K562 (cell line): ENCODE measurements at regions not wholly inside any gene's neighbourhood (a gene's known extent, or its start where the extent isn't known, plus 50 kb on each side); places are given as distances from the start of the nearest gene placed in this dataset.

Experiments used
- ATAC-seq: fragments of 200-7000 bp; cut with Tn5 transposase; 3 replicates; pipeline ENCODE4 v1.9.1; 2020; ENCODE audit warnings: moderate library complexity
- BruUV-seq: library from RNA; stranded (reverse); fragments of 400-500 nt; replicated peaks from 2 replicates; lab custom pipeline; 2021; lab: Mats Ljungman, UMichigan
- CTCF ChIA-PET: fragments of 300-600 bp; formaldehyde crosslinking; extraction: SDS; loops from one replicate; lab custom pipeline; 2021; ENCODE audit warnings: low intra/inter-chr PET ratio; lab: Yijun Ruan, JAX
- POLR2A ChIA-PET: fragments of 300-600, 350-650 bp; sonication (Branson Sonifier 250); formaldehyde crosslinking; extraction: SDS; loops from one replicate; lab custom pipeline; 2021; ENCODE audit warnings: antibody characterized with exemption, inconsistent platforms; lab: Yijun Ruan, JAX
- DNase-seq, 4 experiments: peaks; one replicate each; pipeline versions ENCODE4 v3.0.0 to v3.0.0-alpha.2; 2011 to 2018; ENCODE audit warnings: low spot score in 3 of 4, mixed read lengths in 3 of 4; ENCODE audit errors: extremely low read depth in 1 of 4
- FAIRE-seq: peaks from 2 replicates; lab custom pipeline; 2011; peaks lifted over from hg19 to GRCh38; lab: Jason Lieb, UNC
- H2AFZ ChIP-seq: 2 replicates; pipeline ENCODE4 v1.6.0; 2011; ENCODE audit warnings: low read depth, low read length, control low read depth, inconsistent platforms
- H3K27ac ChIP-seq: fragments of 200-600 bp; 3 replicates; pipeline ENCODE4 v1.8.0; 2011; ENCODE audit warnings: low read depth, mild to moderate bottlenecking, control low read depth, inconsistent platforms, low read length, moderate library complexity, mixed read lengths; ENCODE audit errors: extremely low read depth
- H3K27me3 ChIP-seq, 2 experiments: fragments of 300-600 bp in 1 of 2; 2 replicates in 1 of 2; 3 replicates in 1 of 2; pipeline versions ENCODE4 v1.6.0 to v1.8.0; 2011; ENCODE audit warnings: inconsistent platforms in 2 of 2, low read length in 2 of 2, mild to moderate bottlenecking in 1 of 2, mixed read lengths in 1 of 2, moderate library complexity in 1 of 2; ENCODE audit not compliant: control insufficient read depth in 2 of 2, insufficient read depth in 2 of 2
- H3K36me3 ChIP-seq: fragments of 300-600 bp; 3 replicates; pipeline ENCODE4 v1.8.0; 2011; ENCODE audit warnings: mild to moderate bottlenecking, low read length, inconsistent platforms; ENCODE audit not compliant: control insufficient read depth, insufficient read depth
- H3K4me1 ChIP-seq, 2 experiments: fragments of 200-600 bp in 1 of 2; replicated peaks in 1 of 2; 2 replicates in 1 of 2; 3 replicates in 1 of 2; pipeline versions ENCODE4 v1.5.1 to v1.8.0; 2011; ENCODE audit warnings: inconsistent platforms in 2 of 2, low read length in 2 of 2, mild to moderate bottlenecking in 1 of 2, mixed read lengths in 1 of 2, moderate library complexity in 1 of 2; ENCODE audit not compliant: control insufficient read depth in 2 of 2, insufficient read depth in 2 of 2
- H3K4me2 ChIP-seq: 2 replicates; pipeline ENCODE4 v1.6.1; 2011; ENCODE audit warnings: low read length, control low read depth, inconsistent platforms, mixed read lengths; ENCODE audit not compliant: insufficient read depth
- H3K4me3 ChIP-seq: fragments of 200-600 bp; sonication (generic), shearing (Covaris generic); 2 replicates; pipeline ENCODE4 v1.5.1; 2016; ENCODE audit warnings: control low read depth, inconsistent platforms
- H3K79me2 ChIP-seq: fragments of 200-600 bp; 3 replicates; pipeline ENCODE4 v1.8.0; 2011; ENCODE audit warnings: low read length, inconsistent platforms; ENCODE audit not compliant: control insufficient read depth, insufficient read depth
- H3K9ac ChIP-seq, 2 experiments: 2 replicates each; pipeline versions ENCODE4 v1.6.0 to v1.6.1; 2011; ENCODE audit warnings: low read depth in 2 of 2, low read length in 2 of 2, control low read depth in 1 of 2, inconsistent platforms in 1 of 2, mild to moderate bottlenecking in 1 of 2, mixed read lengths in 1 of 2; ENCODE audit not compliant: insufficient read depth in 1 of 2
- H3K9me1 ChIP-seq: one replicate; pipeline ENCODE4 v1.6.0; 2011; ENCODE audit warnings: inconsistent platforms, mild to moderate bottlenecking, low read length, moderate library complexity; ENCODE audit not compliant: control insufficient read depth, insufficient read depth
- H3K9me3 ChIP-seq: replicated peaks from 2 replicates; pipeline ENCODE4 v1.5.1; 2011; ENCODE audit warnings: low read depth, low read length, inconsistent platforms; ENCODE audit not compliant: control insufficient read depth, insufficient read depth
- H4K20me1 ChIP-seq: replicated peaks from 2 replicates; pipeline ENCODE4 v1.6.1; 2011; ENCODE audit warnings: low read length, inconsistent platforms, mixed read lengths; ENCODE audit not compliant: control insufficient read depth, insufficient read depth
- C11orf30 ChIP-seq: fragments of 450-650 bp; IDR thresholded peaks from 2 replicates; pipeline ENCODE4 v1.6.1; 2016; ENCODE audit warnings: low read depth, mild to moderate bottlenecking
- CBX3 ChIP-seq, 2 experiments: IDR thresholded peaks; 1 replicate in 1 of 2; 2 replicates in 1 of 2; pipeline ENCODE4 v1.6.1; 2012; ENCODE audit warnings: inconsistent platforms in 2 of 2, low read length in 2 of 2, borderline replicate concordance in 1 of 2, control low read depth in 1 of 2
- E2F6 ChIP-seq, 2 experiments: IDR thresholded peaks; 2 replicates each; pipeline ENCODE4 v1.6.1; 2011; ENCODE audit warnings: borderline replicate concordance in 1 of 2, control low read depth in 1 of 2, low read depth in 1 of 2, low read length in 1 of 2, mild to moderate bottlenecking in 1 of 2, mixed read lengths in 1 of 2, moderate library complexity in 1 of 2; ENCODE audit not compliant: insufficient read depth in 1 of 2, insufficient read length in 1 of 2, poor library complexity in 1 of 2, severe bottlenecking in 1 of 2; ENCODE audit errors: extremely low read depth in 1 of 2
- ELF2 ChIP-seq: fragments of 250-450 bp; sonication (Bioruptor Pico); IDR thresholded peaks from 2 replicates; pipeline ENCODE4 v1.5.0; 2021; ENCODE audit warnings: mild to moderate bottlenecking
- ETV6 ChIP-seq, 3 experiments: fragments of 150-350 bp in 1 of 3; sonication (generic) in 1 of 3; formaldehyde crosslinking in 1 of 3; IDR thresholded peaks; 2 replicates each; pipeline versions ENCODE4 v1.6.1 to v1.8.0; 2014 to 2022; ENCODE audit warnings: borderline replicate concordance in 2 of 3, low read depth in 2 of 3, antibody characterized with exemption in 1 of 3, low read length in 1 of 3, mild to moderate bottlenecking in 1 of 3, missing genetic modification reagents in 1 of 3
- GMEB1 ChIP-seq: fragments of 250-450 bp; sonication (Bioruptor Pico); IDR thresholded peaks from 2 replicates; pipeline ENCODE4 v1.4.0; 2020; ENCODE audit warnings: mild to moderate bottlenecking
- HDAC8 ChIP-seq: fragments of 450-650 bp; IDR thresholded peaks from 2 replicates; pipeline ENCODE4 v1.6.1; 2016; ENCODE audit warnings: mild to moderate bottlenecking, missing genetic modification characterization, moderate library complexity, missing compliant biosample characterization
- KDM2B ChIP-seq: fragments of 250-450 bp; sonication (Bioruptor Pico); IDR thresholded peaks from 2 replicates; pipeline ENCODE4 v1.8.0; 2021; ENCODE audit warnings: mild to moderate bottlenecking, moderate library complexity
- KDM5B ChIP-seq: fragments of 200-600 bp; sonication (generic); IDR thresholded peaks from 2 replicates; pipeline ENCODE4 v1.6.1; 2012; ENCODE audit warnings: low read depth, mild to moderate bottlenecking, moderate library complexity, low read length, control low read depth, inconsistent platforms; ENCODE audit not compliant: insufficient replicate concordance
- MEF2A ChIP-seq: IDR thresholded peaks from 2 replicates; pipeline ENCODE4 v1.6.1; 2011; ENCODE audit warnings: low read depth, mild to moderate bottlenecking, low read length, moderate library complexity; ENCODE audit not compliant: control insufficient read depth
- SAP30 ChIP-seq: fragments of 200-600 bp; sonication (generic); IDR thresholded peaks from 2 replicates; pipeline ENCODE4 v1.6.1; 2012; ENCODE audit warnings: borderline replicate concordance, low read depth, mild to moderate bottlenecking, moderate library complexity, low read length, control low read depth, inconsistent platforms; ENCODE audit not compliant: insufficient read depth, poor library complexity, severe bottlenecking
- SRSF7 ChIP-seq: fragments of 200-400 bp; formaldehyde crosslinking; optimal IDR thresholded peaks from 2 replicates; pipeline ENCODE3; 2017; ENCODE audit warnings: mild to moderate bottlenecking, low read depth, low read length
- TAL1 ChIP-seq: fragments of 450-650 bp; IDR thresholded peaks from 2 replicates; pipeline ENCODE4 v1.6.1; 2016; ENCODE audit warnings: mild to moderate bottlenecking
- ZNF511 ChIP-seq: sonication (generic); formaldehyde crosslinking; IDR thresholded peaks from 2 replicates; pipeline ENCODE4 v1.8.0; 2022; ENCODE audit warnings: mild to moderate bottlenecking, missing genetic modification reagents
- WGBS: fragments of 100-300 bp; shearing (Covaris generic); methylation state at CpG from one replicate; pipeline ENCODE4 v1.1.6; 2016; ENCODE audit warnings: low coverage, mixed read lengths; ENCODE audit not compliant: insufficient coverage; ENCODE audit errors: missing lambda C conversion rate; 5-methylcytosine and 5-hydroxymethylcytosine counted together
- in situ Hi-C: fragments of 300-500 bp; cut with MboI; formaldehyde crosslinking; loops from 4 replicates; pipeline ENCODE4 v1.15.0; 2018; ENCODE audit warnings: inconsistent platforms, mixed read lengths
- intact Hi-C: fragments of 100-400 bp; cut with micrococcal nuclease; formaldehyde crosslinking; loops from 2 replicates; pipeline ENCODE4 v1.14.2; 2022

- TF ChIP-seq KDM2B (CRISPR knock-in tag) (no peak), HDAC8 (no peak)
These were observed 862.2 kb downstream of the TRAM1L1 start (continued) for GRCh38 chr4:116223040-116223732.

GRCh38 chr4:116217781-116218180 lies 867.6 kb downstream of the TRAM1L1 start:
- CTCF ChIA-PET = no interaction called here
- H3K4me1 ChIP-seq = no peaks in the 10 kb centered on the region
- BruUV-seq = no TSS peak

More at GRCh38 chr4:116217781-116218180, 867.6 kb downstream of the TRAM1L1 start:
- Histone ChIP-seq H3K4me3 (no peak overlapping the region), H3K36me3 (no peaks in the 10 kb centered on the region), H3K4me2 (no peak overlapping the region), H2AFZ (no peak overlapping the region), H3K79me2 (no peaks in the 10 kb centered on the region), H3K27ac (no peak overlapping the region), H3K9me3 (no peaks in the 10 kb centered on the region), H4K20me1 (no peaks in the 10 kb centered on the region), H3K9ac (no peak overlapping the region), H3K9me1 (no peaks in the 10 kb centered on the region), H3K27me3 (no peaks in the 10 kb centered on the region)
- POLR2A ChIA-PET = no interaction called here
- intact Hi-C loops (no loop called here), in situ Hi-C loops (no loop called here)
- no peak for ATAC-seq
- FAIRE-seq = no peak
- DNase-seq = no peak
- 0% methylated on average over 2 of the region's 2 CpGs for WGBS
- no peak for TF ChIP-seq C11orf30
- no peak for TF ChIP-seq ZNF511
- no peak for TF ChIP-seq KDM5B
- no peak for TF ChIP-seq ELF2 (CRISPR knock-in tag)
- no peak for TF ChIP-seq ETV6 (IDR thresholded peaks at IDR 0.05; ENCODE audit: borderline replicate concordance in 1 of 2, low read depth in 2 of 2, low read length in 1 of 2)
- no peak for TF ChIP-seq ETV6 (CRISPR knock-in tag; IDR thresholded peaks at IDR 0.05; ENCODE audit: borderline replicate concordance)
- TF ChIP-seq GMEB1 (CRISPR knock-in tag) = no peak
- TF ChIP-seq CBX3 (IDR thresholded peaks at IDR 0.05; ENCODE audit: borderline replicate concordance in 1 of 2, low read length in 2 of 2) = no peak
- no peak for TF ChIP-seq SRSF7
- no peak for TF ChIP-seq SAP30
- no peak for TF ChIP-seq TAL1
- no peak for TF ChIP-seq MEF2A
- TF ChIP-seq E2F6 (IDR thresholded peaks at IDR 0.05; ENCODE audit: borderline replicate concordance in 1 of 2, extremely low read depth in 1 of 2, insufficient read depth in 1 of 2, insufficient read length in 1 of 2, low read depth in 1 of 2, low read length in 1 of 2, poor library complexity in 1 of 2, severe bottlenecking in 1 of 2) = no peak
